HG02623 (cell line): ENCODE measurements at regions not wholly inside any gene's neighbourhood (a gene's known extent, or its start where the extent isn't known, plus 50 kb on each side); places are given as distances from the start of the nearest gene placed in this dataset.
"Not testable (repeated sequence)": the region's sequence is repeated elsewhere in the genome, so short reads cannot be mapped to it uniquely, and the experiment has no call there.

Experiments used
- ATAC-seq: cut with Tn5 transposase; IDR thresholded peaks from one replicate; pipeline ENCODE4 v1.9.1; 2021; ENCODE audit warnings: moderate library complexity; ENCODE audit not compliant: unreplicated experiment

GRCh38 chr2:228369400-228370031 lies 188.0 kb upstream of the SPHKAP start:
- ATAC-seq, result no peak

DNA sequence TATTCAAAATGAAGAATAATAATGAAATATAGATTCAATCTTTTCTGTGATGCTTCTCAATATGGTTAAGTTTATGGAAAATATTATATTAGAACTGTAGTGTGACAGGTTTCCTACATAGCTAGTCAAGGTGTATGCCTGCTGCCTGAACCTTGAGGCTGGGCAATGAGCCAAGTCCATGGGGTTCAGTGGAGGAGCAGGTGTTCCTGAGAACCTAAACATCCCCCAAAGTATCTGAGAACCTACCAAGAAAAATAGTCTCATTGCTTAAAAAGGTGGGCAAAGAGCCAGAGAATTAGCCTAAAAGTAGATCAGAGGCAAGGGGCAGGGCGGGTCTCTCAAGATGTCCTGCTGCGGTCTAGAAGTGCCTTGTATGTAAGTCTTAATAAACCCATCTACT lies 185.9 kb upstream of the SPHKAP start:
- ATAC-seq, result no peak

DNA sequence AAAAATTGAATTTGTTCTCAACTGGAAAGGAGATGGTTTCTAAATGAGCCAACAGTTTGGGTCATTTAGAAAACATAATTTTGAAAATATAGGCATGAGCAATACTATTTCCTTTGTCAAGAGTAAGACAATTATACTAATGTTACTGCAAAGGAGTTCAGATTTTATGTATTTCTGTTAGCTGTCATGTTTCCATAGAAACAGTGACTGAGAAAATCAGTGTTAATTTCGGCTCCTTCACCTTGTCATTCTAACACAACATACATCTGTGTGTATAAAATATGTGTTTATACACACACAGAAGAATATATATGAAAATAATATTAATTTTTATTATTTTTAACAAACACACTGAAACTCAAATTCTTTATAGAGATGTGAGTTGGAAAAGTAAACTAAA lies 178.0 kb upstream of the SPHKAP start:
- no peak for ATAC-seq

- no peak for ATAC-seq
Measured at GRCh38 chr2:228355897-228356296, 174.4 kb upstream of the SPHKAP start.

- ATAC-seq, result not testable (repeated sequence)
Measured at GRCh38 chr2:228352980-228353379, 171.5 kb upstream of the SPHKAP start.

DNA sequence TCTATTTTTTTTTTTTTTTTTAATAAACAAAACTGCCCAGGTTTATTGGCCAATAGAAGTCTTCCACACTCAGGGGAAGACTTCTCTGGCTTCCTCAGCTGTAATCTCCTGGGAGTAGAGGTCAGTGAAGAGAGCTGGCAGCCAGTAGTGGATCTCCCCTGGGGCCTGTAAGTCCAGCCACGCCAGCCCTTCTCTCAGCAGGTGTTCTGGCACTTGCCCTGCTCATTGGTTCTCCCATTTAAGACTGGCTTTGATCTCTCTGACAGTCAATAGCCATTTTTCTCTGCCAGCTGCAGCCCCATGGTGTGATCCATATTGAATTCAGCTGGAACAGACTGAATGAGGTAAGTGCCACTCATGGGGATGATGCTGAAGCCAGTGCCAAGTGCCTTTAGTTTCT lies 170.6 kb upstream of the SPHKAP start:
- no peak for ATAC-seq

GRCh38 chr2:228348516-228349064 lies 167.1 kb upstream of the SPHKAP start:
- no peak for ATAC-seq

- ATAC-seq, result no peak
Measured at GRCh38 chr2:228344531-228344930, 163.0 kb upstream of the SPHKAP start.

DNA sequence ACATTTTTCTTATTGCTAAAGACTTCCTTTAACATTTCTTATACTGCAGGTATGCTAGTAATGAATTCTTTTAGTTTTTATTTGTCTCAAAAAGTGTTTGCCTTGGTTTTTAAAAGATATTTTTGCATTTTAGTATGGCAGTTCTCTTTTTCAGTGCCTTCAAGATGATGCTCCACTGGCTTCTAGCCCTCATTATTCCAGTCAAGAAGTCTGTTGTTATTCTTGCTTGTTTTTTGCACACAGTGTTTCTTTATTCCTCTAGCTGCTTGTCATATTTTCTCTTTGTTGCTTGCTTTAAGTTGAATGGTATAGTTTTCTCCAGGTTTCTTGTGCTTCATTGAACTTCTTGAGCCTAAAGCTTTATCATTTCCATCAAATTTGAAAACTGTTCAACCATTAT lies 158.0 kb upstream of the SPHKAP start:
- ATAC-seq, result no peak

DNA sequence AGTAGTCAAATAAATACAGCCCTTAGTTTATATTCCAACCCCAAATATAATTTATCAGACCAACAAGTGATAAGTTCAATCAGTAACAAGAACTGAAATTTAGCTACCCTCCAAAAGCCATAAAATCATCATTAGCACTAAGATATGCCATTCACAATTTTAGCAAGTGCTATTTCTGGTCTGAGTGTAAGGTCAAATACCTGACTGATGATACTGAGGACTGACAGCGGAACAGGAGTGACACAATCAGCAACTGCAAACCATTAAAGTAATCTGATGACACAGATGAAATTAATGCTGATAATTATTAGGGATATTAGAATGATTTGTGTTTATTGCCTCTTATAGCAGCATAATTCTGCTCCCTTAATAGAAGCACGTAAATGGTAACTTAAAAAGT lies 152.7 kb upstream of the SPHKAP start:
- no peak for ATAC-seq

DNA sequence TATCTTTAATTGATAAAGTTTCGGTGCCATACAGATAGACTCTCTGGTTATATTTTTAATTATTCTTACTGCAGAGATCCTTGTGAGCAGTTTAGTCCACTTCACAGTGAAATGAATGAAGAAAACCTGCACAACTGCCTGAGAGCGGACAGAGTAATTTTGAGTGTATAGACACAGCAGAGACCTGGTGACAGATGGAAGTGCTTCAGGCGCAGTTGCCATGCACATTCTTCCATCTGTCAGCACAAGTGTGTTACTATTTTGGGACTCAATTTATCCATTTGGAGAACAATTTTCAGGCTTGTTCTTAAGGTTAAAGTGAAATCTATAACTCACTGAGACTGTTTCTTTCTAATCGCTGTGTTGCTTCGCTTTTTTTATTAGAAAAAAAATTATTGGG lies 147.8 kb upstream of the SPHKAP start:
- no peak for ATAC-seq

GRCh38 chr2:228321015-228321414 lies 139.5 kb upstream of the SPHKAP start:
- ATAC-seq, result no peak

- ATAC-seq, result no peak
Measured at GRCh38 chr2:228318218-228318617, 136.7 kb upstream of the SPHKAP start.

DNA sequence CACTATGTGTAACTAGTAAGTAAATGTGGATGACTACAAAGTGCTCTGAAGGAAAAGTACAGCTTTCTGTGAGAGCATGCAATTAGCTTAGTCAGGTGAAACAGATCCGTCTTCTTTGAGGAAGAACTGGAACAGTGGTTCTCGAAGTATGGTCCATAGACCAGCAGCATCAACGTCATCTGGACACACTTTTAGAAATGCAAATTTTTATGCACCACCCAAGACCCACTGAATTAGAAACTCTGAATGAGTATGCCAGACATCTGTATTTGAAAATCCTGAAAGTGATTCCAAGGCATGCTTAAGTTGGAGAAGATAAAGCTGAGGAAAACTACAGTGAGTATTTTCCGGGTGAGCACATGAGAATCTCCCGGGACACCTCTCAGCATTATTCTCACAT lies 130.7 kb upstream of the SPHKAP start:
- no peak for ATAC-seq

DNA sequence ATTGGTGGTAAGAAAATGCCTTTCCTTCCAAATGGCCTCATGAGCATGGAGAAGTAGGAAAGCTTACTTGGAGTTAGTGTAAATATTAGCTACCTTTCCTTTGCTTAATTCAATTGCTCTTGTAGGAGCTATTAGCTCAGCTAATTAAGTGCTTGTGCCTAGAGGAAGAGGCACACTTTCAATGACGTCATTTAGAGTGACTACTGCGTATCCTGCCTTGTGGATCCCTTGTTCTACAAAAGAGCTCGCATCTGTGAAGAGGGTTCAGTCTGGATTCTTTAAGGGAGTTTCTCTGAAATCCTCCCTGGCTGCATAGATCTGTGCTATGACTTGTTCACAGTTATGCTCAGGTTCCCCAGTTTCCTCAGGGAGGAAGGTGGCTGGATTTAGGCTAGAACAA lies 122.5 kb upstream of the SPHKAP start:
- ATAC-seq, result no peak

- ATAC-seq, result no peak
Measured at GRCh38 chr2:228283491-228284171, 102.1 kb upstream of the SPHKAP start.

DNA sequence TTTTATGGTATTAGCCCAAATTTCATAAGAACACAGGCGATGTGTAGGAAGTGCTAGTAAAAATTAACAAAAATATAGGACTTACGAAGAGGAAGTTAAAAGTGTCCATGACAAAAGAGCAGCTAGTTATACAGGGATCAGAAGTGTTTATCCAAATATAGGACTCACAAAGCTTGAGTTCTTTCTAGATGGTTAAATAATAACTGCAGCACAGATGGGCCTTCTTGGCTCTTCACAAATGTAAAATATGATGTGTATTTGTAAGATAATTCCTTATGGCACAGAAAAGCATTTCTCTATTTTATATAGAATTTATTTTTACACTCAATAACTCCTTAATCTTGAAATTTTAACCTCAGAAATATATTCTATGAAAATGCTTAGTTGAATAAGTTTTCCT lies 100.9 kb upstream of the SPHKAP start:
- no peak for ATAC-seq

DNA sequence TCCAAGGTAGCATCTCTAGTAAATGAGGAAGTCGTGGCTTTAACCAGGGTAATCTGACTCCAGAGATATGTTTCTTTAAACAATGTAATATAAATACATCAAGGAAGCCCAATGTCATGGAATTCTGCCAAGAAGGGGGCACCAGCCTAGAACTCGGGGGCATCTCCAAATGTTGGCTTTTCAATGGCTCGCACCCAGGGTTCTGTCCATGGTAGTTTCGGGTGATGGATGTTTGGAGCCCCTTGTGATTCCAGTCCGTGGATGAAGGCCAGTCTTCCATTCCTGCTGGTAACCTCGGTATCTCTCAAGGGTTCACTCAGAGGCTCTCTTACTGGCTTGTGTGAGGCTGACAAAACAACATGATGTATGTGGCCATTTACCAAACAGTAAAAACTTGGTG lies 91.7 kb upstream of the SPHKAP start:
- ATAC-seq, result no peak

DNA sequence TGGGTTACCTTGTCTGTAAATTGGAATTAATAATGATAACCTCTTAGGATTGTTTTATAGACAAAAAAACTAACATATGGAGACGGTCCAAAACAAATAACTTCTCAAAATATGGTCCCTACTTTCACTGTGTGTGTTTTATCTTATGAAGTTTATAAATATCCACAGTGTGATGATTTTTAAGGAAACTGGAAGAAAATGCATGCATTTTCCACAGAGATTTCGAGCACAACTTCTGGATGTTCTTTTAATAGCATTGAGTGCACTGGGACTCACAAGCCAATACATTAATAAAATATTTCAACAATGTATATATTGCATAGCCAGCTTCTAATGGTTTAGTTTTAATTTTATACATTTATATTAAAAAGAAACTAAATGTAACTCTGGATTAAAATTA lies 87.9 kb upstream of the SPHKAP start:
- ATAC-seq, result no peak

GRCh38 chr2:228268756-228269155 lies 87.3 kb upstream of the SPHKAP start:
- ATAC-seq, result no peak

DNA sequence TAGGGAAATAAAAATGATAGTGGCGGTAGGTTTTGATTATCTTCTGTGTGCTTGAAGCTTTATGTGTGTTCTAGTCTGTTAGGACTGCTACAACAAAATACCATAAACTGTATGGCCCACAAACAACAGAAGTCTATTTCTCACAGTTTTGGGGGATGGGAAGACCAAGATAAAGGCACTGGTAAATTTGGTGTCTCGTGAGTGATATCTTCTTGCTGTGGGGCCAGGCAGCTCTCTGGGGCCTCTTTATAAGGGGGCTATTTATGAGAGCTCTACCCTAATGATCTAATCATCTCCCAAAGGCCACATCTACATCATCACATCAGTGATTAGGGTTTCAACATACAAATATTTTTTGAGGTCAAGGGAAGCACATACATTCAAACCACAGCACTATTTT lies 86.8 kb upstream of the SPHKAP start:
- no peak for ATAC-seq

GRCh38 chr2:228263156-228263555 lies 81.7 kb upstream of the SPHKAP start:
- ATAC-seq, result no peak

GRCh38 chr2:228261546-228261945 lies 80.1 kb upstream of the SPHKAP start:
- no peak for ATAC-seq
